ENCODE measurements at regions not wholly inside any gene's neighbourhood (a gene's known extent, or its start where the extent isn't known, plus 50 kb on each side); places are given as distances from the start of the nearest gene placed in this dataset.

DNA sequence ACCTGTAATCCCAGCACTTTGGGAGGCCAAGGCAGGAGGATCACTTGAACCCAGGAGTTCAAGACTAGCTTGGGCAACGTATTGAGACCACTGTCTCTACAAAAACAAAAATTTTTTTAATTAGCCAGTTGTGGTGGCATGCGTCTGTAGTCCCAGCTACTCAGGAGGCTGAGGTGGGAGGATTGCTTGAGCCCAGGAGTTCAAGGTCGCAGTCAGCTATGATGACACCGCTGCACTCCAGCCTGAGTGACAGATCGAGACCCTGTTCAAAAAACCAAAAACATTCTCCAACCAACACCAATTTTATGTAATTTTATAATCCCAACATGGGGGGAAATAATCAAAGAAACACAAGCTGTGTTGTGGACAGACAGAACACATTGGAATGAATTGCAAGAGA is 54.6 kb upstream of the TNRC6A start:
- Histone ChIP-seq H3K4me3 (replicated peaks in 1 of 3; ENCODE audit: insufficient read depth in 1 of 3, low read depth in 1 of 3, low read length in 3 of 3) (no peak overlapping the region), H3K9me1 (replicated peaks; ENCODE audit: control insufficient read depth, extremely low read depth, insufficient read depth, low read length) (no peaks in the 10 kb centered on the region), H3K36me3 (ENCODE audit: control insufficient read depth in 2 of 2, extremely low read depth in 1 of 2, insufficient read depth in 2 of 2, low read length in 2 of 2) (no peaks in the 10 kb centered on the region), H3K4me1 (ENCODE audit: control insufficient read depth, extremely low read depth, insufficient read depth, low read length) (peaks cover 3% of the 10 kb centered on the region), H3K4me2 (ENCODE audit: insufficient read depth, low read length) (no peak overlapping the region), H4K20me1 (replicated peaks; ENCODE audit: control insufficient read depth, extremely low read depth, insufficient read depth, low read length) (no peaks in the 10 kb centered on the region), H3K9me3 (replicated peaks; ENCODE audit: control insufficient read depth, insufficient read depth, low read length) (no peaks in the 10 kb centered on the region), H3K9ac (replicated peaks; ENCODE audit: extremely low read depth, insufficient read depth, low read length) (no peak overlapping the region), H3K79me2 (ENCODE audit: control insufficient read depth, insufficient read depth, low read length) (no peaks in the 10 kb centered on the region), H3K27me3 (ENCODE audit: control insufficient read depth in 2 of 2, insufficient read depth in 2 of 2, low read length in 2 of 2) (no peaks in the 10 kb centered on the region), H2AFZ (ENCODE audit: low read depth, low read length) (no peak overlapping the region), H3K27ac (ENCODE audit: insufficient read depth, low read depth, low read length) (no peak overlapping the region)
- FAIRE-seq (no peak), DNase-seq (ENCODE audit: low read depth, low spot score) (no peak)
- intact Hi-C loops (cut with micrococcal nuclease) (no loop called here), dilution Hi-C loops (cut with MboI; ENCODE audit: extremely low pct_ligation_motif_present, low sequenced_read_pairs) (no loop called here)
- BruUV-seq (replicated peaks): no TSS peak
- CTCF ChIA-PET: interaction anchor here (1.4 to 1.5 kb wide), 2 partner anchors 9 to 15 kb away, joined by 3 read pairs; no protein-coding TSS in a partner anchor
- POLR2A ChIA-PET: no interaction called here
- TF ChIP-seq, protein P1, sequence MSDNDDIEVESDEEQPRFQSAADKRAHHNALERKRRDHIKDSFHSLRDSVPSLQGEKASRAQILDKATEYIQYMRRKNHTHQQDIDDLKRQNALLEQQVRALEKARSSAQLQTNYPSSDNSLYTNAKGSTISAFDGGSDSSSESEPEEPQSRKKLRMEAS (IDR thresholded peaks at IDR 0.05; ENCODE audit: insufficient read depth, insufficient read length): no peak
- TF ChIP-seq EZH2 (IDR thresholded peaks at IDR 0.05; ENCODE audit: borderline replicate concordance, low read depth, low read length, severe bottlenecking) (no peak), GATA2 (IDR thresholded peaks at IDR 0.05; ENCODE audit: insufficient read depth, insufficient read length, low read depth, low read length) (no peak), FOS (IDR thresholded peaks at IDR 0.05; ENCODE audit: borderline replicate concordance, insufficient read depth, low read length) (no peak), POLR2A (IDR thresholded peaks at IDR 0.05; ENCODE audit: low read depth, low read length) (no peak), POLR2AphosphoS5 (IDR thresholded peaks at IDR 0.05; ENCODE audit: insufficient read depth, low read depth, low read length) (no peak), MYC (IDR thresholded peaks at IDR 0.05; ENCODE audit: low read depth, low read length) (no peak), JUN (IDR thresholded peaks at IDR 0.05; ENCODE audit: borderline replicate concordance, insufficient read depth, insufficient read length, low read depth) (no peak)
- TF ChIP-seq, protein P2, sequence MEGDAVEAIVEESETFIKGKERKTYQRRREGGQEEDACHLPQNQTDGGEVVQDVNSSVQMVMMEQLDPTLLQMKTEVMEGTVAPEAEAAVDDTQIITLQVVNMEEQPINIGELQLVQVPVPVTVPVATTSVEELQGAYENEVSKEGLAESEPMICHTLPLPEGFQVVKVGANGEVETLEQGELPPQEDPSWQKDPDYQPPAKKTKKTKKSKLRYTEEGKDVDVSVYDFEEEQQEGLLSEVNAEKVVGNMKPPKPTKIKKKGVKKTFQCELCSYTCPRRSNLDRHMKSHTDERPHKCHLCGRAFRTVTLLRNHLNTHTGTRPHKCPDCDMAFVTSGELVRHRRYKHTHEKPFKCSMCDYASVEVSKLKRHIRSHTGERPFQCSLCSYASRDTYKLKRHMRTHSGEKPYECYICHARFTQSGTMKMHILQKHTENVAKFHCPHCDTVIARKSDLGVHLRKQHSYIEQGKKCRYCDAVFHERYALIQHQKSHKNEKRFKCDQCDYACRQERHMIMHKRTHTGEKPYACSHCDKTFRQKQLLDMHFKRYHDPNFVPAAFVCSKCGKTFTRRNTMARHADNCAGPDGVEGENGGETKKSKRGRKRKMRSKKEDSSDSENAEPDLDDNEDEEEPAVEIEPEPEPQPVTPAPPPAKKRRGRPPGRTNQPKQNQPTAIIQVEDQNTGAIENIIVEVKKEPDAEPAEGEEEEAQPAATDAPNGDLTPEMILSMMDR (IDR thresholded peaks at IDR 0.05; ENCODE audit: extremely low read depth in 1 of 2, insufficient read depth in 1 of 2, low read depth in 1 of 2, low read length in 2 of 2): no peak
